Activated T-cell treated with anti-CD3 and anti-CD28 coated beads, Interleukin-2, amount 50 U/mL, for 72 hours (primary cell): ENCODE measurements at regions not wholly inside any gene's neighbourhood (a gene's known extent, or its start where the extent isn't known, plus 50 kb on each side); places are given as distances from the start of the nearest gene placed in this dataset.

Experiments used
- ATAC-seq, 2 donors: fragments of 150-1000 bp; cut with Tn5 transposase; replicated peaks in 1 of 2; 2 replicates each; pipeline ENCODE4 v1.10.0; 2021; ENCODE audit warnings: moderate library complexity in 2 of 2, mild to moderate bottlenecking in 1 of 2
- DNase-seq, 2 donors: peaks; one replicate each; pipeline ENCODE4 v3.0.0; 2021 to 2022; ENCODE audit warnings: mixed read lengths in 1 of 2
- H3K27ac Mint-ChIP-seq: one replicate; pipeline ENCODE4 v1.8.0; 2022; ENCODE audit warnings: mild to moderate bottlenecking, moderate library complexity, mixed read lengths
- H3K27me3 Mint-ChIP-seq: one replicate; pipeline ENCODE4 v1.8.0; 2022; ENCODE audit warnings: low read depth, mixed read lengths
- H3K36me3 Mint-ChIP-seq, 2 donors: one replicate each; pipeline ENCODE4 v1.8.0; 2022; ENCODE audit warnings: mixed read lengths in 2 of 2, mild to moderate bottlenecking in 1 of 2; ENCODE audit not compliant: insufficient read depth in 2 of 2
- H3K4me1 Mint-ChIP-seq: one replicate; pipeline ENCODE4 v1.8.0; 2022; ENCODE audit warnings: low read depth, mixed read lengths
- H3K4me3 Mint-ChIP-seq, 2 donors: one replicate each; pipeline ENCODE4 v1.8.0; 2022; ENCODE audit warnings: mild to moderate bottlenecking in 2 of 2, mixed read lengths in 2 of 2, moderate library complexity in 2 of 2
- H3K9me3 Mint-ChIP-seq, 2 donors: one replicate each; pipeline ENCODE4 v1.8.0; 2022; ENCODE audit warnings: mixed read lengths in 2 of 2

- Mint-ChIP-seq H3K9me3 (peaks cover 2 to 11% of the 10 kb centered on the region in 2 donors), H3K27me3 (no peaks in the 10 kb centered on the region), H3K36me3 (no peaks in the 10 kb centered on the region), H3K4me3 (no peak overlapping the region), H3K4me1 (no peaks in the 10 kb centered on the region), H3K27ac (no peak overlapping the region)
- ATAC-seq (no peak), DNase-seq (no peak)
Observed at GRCh38 chr16:8271344-8271743, 319.0 kb downstream of the TMEM114 start.

GRCh38 chr16:8262299-8262698 is 328.0 kb downstream of the TMEM114 start:
- no peak overlapping the region for H3K4me3 Mint-ChIP-seq
- ATAC-seq, result no peak
- no peak for DNase-seq
- peaks cover 5 to 6% of the 10 kb centered on the region in 2 donors for H3K9me3 Mint-ChIP-seq
- H3K27ac Mint-ChIP-seq, result no peak overlapping the region
- no peaks in the 10 kb centered on the region for H3K27me3 Mint-ChIP-seq
- H3K4me1 Mint-ChIP-seq, result no peaks in the 10 kb centered on the region
- H3K36me3 Mint-ChIP-seq, result no peaks in the 10 kb centered on the region

- ATAC-seq (no peak), DNase-seq (no peak)
- no peaks in the 10 kb centered on the region for H3K36me3 Mint-ChIP-seq
- no peaks in the 10 kb centered on the region for H3K27me3 Mint-ChIP-seq
- no peak overlapping the region for H3K4me3 Mint-ChIP-seq
- peaks cover 5 to 8% of the 10 kb centered on the region in 2 donors for H3K9me3 Mint-ChIP-seq
- no peak overlapping the region for H3K27ac Mint-ChIP-seq
- H3K4me1 Mint-ChIP-seq, result no peaks in the 10 kb centered on the region
Observed at GRCh38 chr16:8260140-8260539, 330.2 kb downstream of the TMEM114 start.

GRCh38 chr16:8258523-8258922 is 331.8 kb downstream of the TMEM114 start:
- ATAC-seq, result no peak

GRCh38 chr16:8257561-8257960 is 332.8 kb downstream of the TMEM114 start:
- Mint-ChIP-seq H3K27me3 (no peaks in the 10 kb centered on the region), H3K9me3 (peaks cover 5 to 8% of the 10 kb centered on the region in 2 donors), H3K4me3 (no peak overlapping the region), H3K4me1 (no peaks in the 10 kb centered on the region), H3K36me3 (no peaks in the 10 kb centered on the region), H3K27ac (no peak overlapping the region)
- no peak for DNase-seq
- no peak for ATAC-seq

More at GRCh38 chr16:8258523-8258922, 331.8 kb downstream of the TMEM114 start:
- Mint-ChIP-seq H3K36me3 (no peaks in the 10 kb centered on the region), H3K27ac (no peak overlapping the region), H3K4me3 (no peak overlapping the region), H3K4me1 (no peaks in the 10 kb centered on the region), H3K27me3 (no peaks in the 10 kb centered on the region), H3K9me3 (peaks cover 5 to 8% of the 10 kb centered on the region in 2 donors)
- DNase-seq, result no peak

GRCh38 chr16:8254405-8254804 is 335.9 kb downstream of the TMEM114 start:
- Mint-ChIP-seq H3K9me3 (peaks cover 3 to 6% of the 10 kb centered on the region in 2 donors), H3K36me3 (no peaks in the 10 kb centered on the region), H3K27me3 (no peaks in the 10 kb centered on the region), H3K27ac (no peak overlapping the region), H3K4me3 (no peak overlapping the region), H3K4me1 (peaks cover 8% of the 10 kb centered on the region)
- ATAC-seq (no peak), DNase-seq (no peak)

GRCh38 chr16:8253718-8254117 is 336.6 kb downstream of the TMEM114 start:
- no peak overlapping the region for H3K4me3 Mint-ChIP-seq
- peaks cover 8% of the 10 kb centered on the region for H3K4me1 Mint-ChIP-seq
- no peaks in the 10 kb centered on the region for H3K36me3 Mint-ChIP-seq
- H3K9me3 Mint-ChIP-seq, result peaks cover under 1 to 6% of the 10 kb centered on the region in 2 donors
- DNase-seq (no peak), ATAC-seq (no peak)
- H3K27me3 Mint-ChIP-seq, result no peaks in the 10 kb centered on the region
- no peak overlapping the region for H3K27ac Mint-ChIP-seq

- H3K36me3 Mint-ChIP-seq, result no peaks in the 10 kb centered on the region
- H3K27me3 Mint-ChIP-seq, result no peaks in the 10 kb centered on the region
- ATAC-seq (no peak), DNase-seq (no peak)
- H3K4me1 Mint-ChIP-seq, result peaks cover 8% of the 10 kb centered on the region
- no peak overlapping the region for H3K4me3 Mint-ChIP-seq
- no peak overlapping the region for H3K27ac Mint-ChIP-seq
- H3K9me3 Mint-ChIP-seq, result peaks cover 0 to 6% of the 10 kb centered on the region in 2 donors
Observed at GRCh38 chr16:8251727-8252126, 338.6 kb downstream of the TMEM114 start.

GRCh38 chr16:8251298-8251697 is 339.0 kb downstream of the TMEM114 start:
- ATAC-seq, result peak; percentile 37 to 45
- Mint-ChIP-seq H3K27ac (no peak overlapping the region), H3K9me3 (peaks cover 0 to 4% of the 10 kb centered on the region in 2 donors)

GRCh38 chr16:8247993-8248392 is 342.3 kb downstream of the TMEM114 start:
- H3K27me3 Mint-ChIP-seq, result no peaks in the 10 kb centered on the region
- DNase-seq, result no peak
- H3K4me3 Mint-ChIP-seq, result no peak overlapping the region
- H3K9me3 Mint-ChIP-seq, result peaks cover 0 to 1% of the 10 kb centered on the region in 2 donors
- H3K27ac Mint-ChIP-seq, result no peak overlapping the region
- peaks cover 8% of the 10 kb centered on the region for H3K4me1 Mint-ChIP-seq
- no peaks in the 10 kb centered on the region for H3K36me3 Mint-ChIP-seq
- ATAC-seq, result no peak

More at GRCh38 chr16:8251298-8251697, 339.0 kb downstream of the TMEM114 start:
- Mint-ChIP-seq H3K27me3 (no peaks in the 10 kb centered on the region), H3K36me3 (no peaks in the 10 kb centered on the region), H3K4me3 (no peak overlapping the region), H3K4me1 (peaks cover 8% of the 10 kb centered on the region)
- no peak for DNase-seq

GRCh38 chr16:8243981-8244380 is 346.3 kb downstream of the TMEM114 start:
- H3K4me1 Mint-ChIP-seq, result no peaks in the 10 kb centered on the region
- no peaks in the 10 kb centered on the region for H3K27me3 Mint-ChIP-seq
- DNase-seq (no peak), ATAC-seq (no peak)
- peaks cover 0 to 1% of the 10 kb centered on the region in 2 donors for H3K9me3 Mint-ChIP-seq
- H3K27ac Mint-ChIP-seq, result no peak overlapping the region
- H3K36me3 Mint-ChIP-seq, result no peaks in the 10 kb centered on the region
- no peak overlapping the region for H3K4me3 Mint-ChIP-seq

- H3K27ac Mint-ChIP-seq, result no peak overlapping the region
- DNase-seq (no peak), ATAC-seq (no peak)
- no peaks in the 10 kb centered on the region for H3K27me3 Mint-ChIP-seq
- H3K9me3 Mint-ChIP-seq, result peaks cover 0 to 7% of the 10 kb centered on the region in 2 donors
- H3K36me3 Mint-ChIP-seq, result no peaks in the 10 kb centered on the region
- H3K4me3 Mint-ChIP-seq, result no peak overlapping the region
- H3K4me1 Mint-ChIP-seq, result no peaks in the 10 kb centered on the region
Observed at GRCh38 chr16:8241408-8241807, 348.9 kb downstream of the TMEM114 start.

- Mint-ChIP-seq H3K4me1 (no peaks in the 10 kb centered on the region), H3K27me3 (no peaks in the 10 kb centered on the region), H3K4me3 (no peak overlapping the region), H3K27ac (no peak overlapping the region), H3K36me3 (no peaks in the 10 kb centered on the region), H3K9me3 (peaks cover 0 to 5% of the 10 kb centered on the region in 2 donors)
- ATAC-seq (no peak), DNase-seq (no peak)
Observed at GRCh38 chr16:8239443-8239842, 350.9 kb downstream of the TMEM114 start.

- ATAC-seq, result no peak
- no peak for DNase-seq
- Mint-ChIP-seq H3K4me1 (no peaks in the 10 kb centered on the region), H3K36me3 (no peaks in the 10 kb centered on the region), H3K27ac (no peak overlapping the region), H3K9me3 (peaks cover 0 to 5% of the 10 kb centered on the region in 2 donors), H3K27me3 (no peaks in the 10 kb centered on the region), H3K4me3 (no peak overlapping the region)
Observed at GRCh38 chr16:8237452-8237851, 352.9 kb downstream of the TMEM114 start.
